ENCODE measurements at regions not wholly inside any gene's neighbourhood (a gene's known extent, or its start where the extent isn't known, plus 50 kb on each side); places are given as distances from the start of the nearest gene placed in this dataset.

- DNase-seq = no peak
- no peaks in the 10 kb centered on the region for H3K36me3 ChIP-seq (replicated peaks; ENCODE audit: control insufficient read depth, insufficient read depth, low read length)
- H3K4me3 ChIP-seq (ENCODE audit: insufficient read depth, low read depth, low read length) = no peak overlapping the region
- H3K27me3 ChIP-seq (ENCODE audit: control insufficient read depth, insufficient read depth, low read length) = no peaks in the 10 kb centered on the region
These were observed 90.0 kb upstream of the PRR5 start for GRCh38 chr22:44611880-44612496.

- Histone ChIP-seq H3K36me3 (replicated peaks; ENCODE audit: control insufficient read depth, insufficient read depth, low read length) (no peaks in the 10 kb centered on the region), H3K4me3 (ENCODE audit: insufficient read depth, low read depth, low read length) (no peak overlapping the region), H3K27me3 (ENCODE audit: control insufficient read depth, insufficient read depth, low read length) (no peaks in the 10 kb centered on the region)
- DNase-seq = no peak
These were observed 91.9 kb upstream of the PRR5 start for GRCh38 chr22:44610071-44610470.

GRCh38 chr22:44609400-44609988 is 92.5 kb upstream of the PRR5 start:
- peak; percentile 42 for DNase-seq
- H3K36me3 ChIP-seq (replicated peaks; ENCODE audit: control insufficient read depth, insufficient read depth, low read length) = no peaks in the 10 kb centered on the region
- no peaks in the 10 kb centered on the region for H3K27me3 ChIP-seq (ENCODE audit: control insufficient read depth, insufficient read depth, low read length)
- H3K4me3 ChIP-seq (ENCODE audit: insufficient read depth, low read depth, low read length) = no peak overlapping the region

DNA sequence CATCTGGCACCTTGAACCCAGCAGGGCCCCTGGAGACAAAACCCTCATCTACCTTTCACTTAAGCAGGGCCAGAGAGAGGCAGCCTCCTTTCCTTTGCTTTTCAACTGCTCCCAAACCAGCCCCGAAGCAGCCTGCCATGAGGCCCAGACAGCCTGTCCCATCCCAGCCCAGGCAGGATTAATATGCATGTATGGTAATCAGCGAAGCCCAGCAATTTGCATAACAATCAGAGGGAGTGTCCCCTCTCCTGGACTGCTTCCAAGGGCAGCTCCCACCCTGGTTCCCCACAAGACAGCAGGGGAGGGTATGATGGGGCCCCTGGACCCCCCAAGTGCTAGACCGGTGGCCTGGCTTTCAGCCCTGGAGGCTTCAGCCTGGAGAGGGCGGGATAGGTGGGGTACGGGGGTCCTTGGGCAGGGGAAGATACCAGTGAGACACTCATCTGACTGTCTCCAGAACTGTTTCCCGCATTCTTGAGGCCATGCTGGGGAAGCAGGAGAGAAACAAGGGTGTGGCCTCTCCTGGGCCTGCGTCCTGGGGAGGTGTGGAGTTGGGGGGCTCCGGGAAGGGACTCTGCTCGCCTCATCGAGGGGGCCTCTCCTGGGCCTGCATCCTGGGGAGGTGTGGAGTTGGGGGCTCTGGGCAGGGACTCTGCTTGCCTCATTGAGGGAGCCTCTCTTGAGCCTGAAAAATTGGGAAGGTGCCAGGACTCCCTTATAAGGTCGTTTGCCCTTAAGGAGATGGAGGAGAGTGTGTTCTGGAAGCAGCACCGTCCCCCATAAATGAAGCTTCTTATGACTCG is 93.2 kb upstream of the PRR5 start:
- H3K36me3 ChIP-seq (replicated peaks; ENCODE audit: control insufficient read depth, insufficient read depth, low read length) = no peaks in the 10 kb centered on the region
- DNase-seq = peak; percentile 80
- no peak overlapping the region for H3K4me3 ChIP-seq (ENCODE audit: insufficient read depth, low read depth, low read length)
- H3K27me3 ChIP-seq (ENCODE audit: control insufficient read depth, insufficient read depth, low read length) = no peaks in the 10 kb centered on the region

DNA sequence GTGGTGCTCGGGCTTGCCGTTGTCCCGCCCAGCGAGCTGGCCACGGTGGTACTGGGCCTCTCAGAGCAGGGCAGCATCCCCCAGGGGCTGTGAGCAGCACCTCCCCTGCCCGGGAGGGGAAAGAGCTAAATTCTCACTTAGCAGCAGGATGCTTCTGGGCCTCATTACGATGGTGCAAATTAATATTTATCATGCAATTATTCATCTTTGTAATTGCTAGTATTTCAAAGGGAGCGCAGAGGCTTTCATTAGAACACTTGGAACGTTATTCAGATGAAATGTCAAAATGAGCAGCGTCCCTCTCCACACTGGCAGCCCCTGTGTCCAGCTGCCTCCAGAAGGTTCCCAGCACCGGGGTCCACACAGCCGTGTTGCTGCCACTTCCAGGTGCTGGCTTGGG is 95.9 kb upstream of the PRR5 start:
- no peak overlapping the region for H3K4me3 ChIP-seq (ENCODE audit: insufficient read depth, low read depth, low read length)
- DNase-seq = no peak
- no peaks in the 10 kb centered on the region for H3K36me3 ChIP-seq (replicated peaks; ENCODE audit: control insufficient read depth, insufficient read depth, low read length)
- no peaks in the 10 kb centered on the region for H3K27me3 ChIP-seq (ENCODE audit: control insufficient read depth, insufficient read depth, low read length)

DNA sequence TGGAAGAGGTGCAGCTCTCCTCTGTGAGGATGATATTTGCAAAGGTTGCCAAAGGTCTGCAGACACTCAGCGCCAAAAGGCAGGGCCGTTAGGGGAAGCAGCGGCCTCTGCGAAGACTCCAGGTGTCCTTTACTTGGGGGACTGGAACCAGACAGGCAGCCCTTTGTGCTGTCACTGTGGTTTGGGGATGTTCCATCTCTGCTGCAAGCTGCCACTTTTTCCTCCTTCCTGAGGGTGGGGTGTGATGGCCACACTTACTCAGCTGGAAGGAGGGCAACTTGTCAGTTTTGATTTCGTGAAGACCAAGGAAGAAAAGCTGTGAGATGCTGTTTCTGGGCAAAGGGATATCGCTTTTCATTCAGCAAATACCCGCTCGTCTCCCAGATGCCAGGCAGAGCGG is 96.5 kb upstream of the PRR5 start:
- Histone ChIP-seq H3K4me3 (ENCODE audit: insufficient read depth, low read depth, low read length) (no peak overlapping the region), H3K27me3 (ENCODE audit: control insufficient read depth, insufficient read depth, low read length) (no peaks in the 10 kb centered on the region), H3K36me3 (replicated peaks; ENCODE audit: control insufficient read depth, insufficient read depth, low read length) (no peaks in the 10 kb centered on the region)
- DNase-seq = peak; percentile 35

DNA sequence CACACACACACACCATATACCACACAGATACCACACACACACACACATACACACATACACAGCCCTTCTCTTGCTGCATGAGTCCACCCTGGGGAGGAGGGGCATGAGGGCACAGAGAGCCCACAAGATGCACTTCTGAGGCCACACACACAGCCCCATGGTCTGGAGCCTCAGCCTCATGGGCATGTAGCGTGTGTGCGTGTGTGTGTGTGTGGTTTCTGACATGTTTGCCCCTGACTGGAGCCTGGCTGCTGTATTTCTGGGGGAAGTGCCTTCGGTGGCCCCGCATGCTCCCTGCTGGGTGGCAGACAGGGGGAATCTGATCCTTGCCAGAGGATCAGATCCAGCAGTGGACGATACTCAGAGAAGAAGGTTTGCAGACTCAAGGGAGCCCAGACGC is 97.0 kb upstream of the PRR5 start:
- no peaks in the 10 kb centered on the region for H3K36me3 ChIP-seq (replicated peaks; ENCODE audit: control insufficient read depth, insufficient read depth, low read length)
- H3K4me3 ChIP-seq (ENCODE audit: insufficient read depth, low read depth, low read length) = no peak overlapping the region
- H3K27me3 ChIP-seq (ENCODE audit: control insufficient read depth, insufficient read depth, low read length) = no peaks in the 10 kb centered on the region
- DNase-seq = peak; percentile 33

DNA sequence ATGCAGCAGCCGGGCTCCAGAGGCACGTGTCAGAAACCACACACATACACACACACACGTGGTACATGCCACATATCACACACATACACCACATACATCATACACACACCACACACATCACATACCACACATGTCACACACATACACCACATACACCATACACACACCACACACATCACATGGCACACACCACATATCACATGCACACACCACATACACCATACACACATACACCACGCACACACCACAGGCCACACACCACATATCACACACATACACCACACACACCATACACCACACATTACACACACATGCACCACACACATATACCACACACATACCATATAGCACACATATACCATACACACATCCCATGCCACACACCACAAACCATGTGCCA is 97.5 kb upstream of the PRR5 start:
- no peaks in the 10 kb centered on the region for H3K27me3 ChIP-seq (ENCODE audit: control insufficient read depth, insufficient read depth, low read length)
- DNase-seq = no peak
- no peaks in the 10 kb centered on the region for H3K36me3 ChIP-seq (replicated peaks; ENCODE audit: control insufficient read depth, insufficient read depth, low read length)

DNA sequence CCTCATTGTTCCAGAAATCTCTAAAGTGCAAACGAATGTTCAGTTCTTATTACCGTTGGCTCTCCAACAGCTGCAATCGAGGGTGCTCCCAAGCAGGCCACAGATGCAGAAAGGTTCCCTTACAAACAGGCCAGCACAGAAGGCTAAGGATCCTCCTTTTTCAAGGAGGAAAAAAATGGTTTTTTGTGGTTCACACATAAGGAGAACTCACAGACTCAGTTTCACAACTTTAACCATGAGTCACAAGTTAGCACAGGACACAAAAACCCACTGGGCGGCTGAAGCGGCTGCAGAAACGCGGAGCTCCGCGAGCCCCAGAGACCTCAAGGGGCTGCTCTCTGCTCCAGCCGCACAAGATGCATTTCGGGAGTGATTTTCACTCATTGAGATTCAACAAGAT is 98.2 kb upstream of the PRR5 start:
- Histone ChIP-seq H3K27me3 (ENCODE audit: control insufficient read depth, insufficient read depth, low read length) (no peaks in the 10 kb centered on the region), H3K36me3 (replicated peaks; ENCODE audit: control insufficient read depth, insufficient read depth, low read length) (no peaks in the 10 kb centered on the region), H3K4me3 (ENCODE audit: insufficient read depth, low read depth, low read length) (no peak overlapping the region)
- DNase-seq = no peak

More for the DNA sequence above, 97.5 kb upstream of the PRR5 start:
- no peak overlapping the region for H3K4me3 ChIP-seq (ENCODE audit: insufficient read depth, low read depth, low read length)

DNA sequence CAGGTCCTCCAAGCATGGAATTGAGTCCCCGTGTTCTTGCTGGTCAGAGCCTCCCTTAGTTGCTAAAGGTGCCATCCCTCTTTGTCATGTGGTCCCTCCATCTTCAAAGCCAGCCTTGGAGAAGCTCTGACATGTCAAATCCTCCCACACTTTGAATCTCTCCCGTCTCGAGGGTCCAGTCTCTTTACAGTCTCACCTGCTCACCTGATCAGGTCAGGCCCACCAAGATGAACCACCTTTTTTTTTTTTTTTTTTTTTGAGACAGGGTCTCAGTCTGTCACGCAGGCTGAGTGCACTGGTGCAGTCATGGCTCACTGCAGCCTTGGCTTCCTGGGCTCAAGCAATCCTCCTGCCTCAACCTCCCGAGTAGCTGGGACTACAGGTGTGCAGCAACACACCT is 100.3 kb upstream of the PRR5 start:
- Histone ChIP-seq H3K27me3 (ENCODE audit: control insufficient read depth, insufficient read depth, low read length) (no peaks in the 10 kb centered on the region), H3K4me3 (ENCODE audit: insufficient read depth, low read depth, low read length) (no peak overlapping the region), H3K36me3 (replicated peaks; ENCODE audit: control insufficient read depth, insufficient read depth, low read length) (no peaks in the 10 kb centered on the region)
- no peak for DNase-seq

- DNase-seq = no peak
- H3K36me3 ChIP-seq (replicated peaks; ENCODE audit: control insufficient read depth, insufficient read depth, low read length) = no peaks in the 10 kb centered on the region
- H3K27me3 ChIP-seq (ENCODE audit: control insufficient read depth, insufficient read depth, low read length) = no peaks in the 10 kb centered on the region
- H3K4me3 ChIP-seq (ENCODE audit: insufficient read depth, low read depth, low read length) = no peak overlapping the region
These were observed 100.8 kb upstream of the PRR5 start for GRCh38 chr22:44601189-44601588.

- Histone ChIP-seq H3K4me3 (ENCODE audit: insufficient read depth, low read depth, low read length) (no peak overlapping the region), H3K36me3 (replicated peaks; ENCODE audit: control insufficient read depth, insufficient read depth, low read length) (no peaks in the 10 kb centered on the region), H3K27me3 (ENCODE audit: control insufficient read depth, insufficient read depth, low read length) (no peaks in the 10 kb centered on the region)
- no peak for DNase-seq
These were observed 101.7 kb upstream of the PRR5 start for GRCh38 chr22:44600207-44600785.

DNA sequence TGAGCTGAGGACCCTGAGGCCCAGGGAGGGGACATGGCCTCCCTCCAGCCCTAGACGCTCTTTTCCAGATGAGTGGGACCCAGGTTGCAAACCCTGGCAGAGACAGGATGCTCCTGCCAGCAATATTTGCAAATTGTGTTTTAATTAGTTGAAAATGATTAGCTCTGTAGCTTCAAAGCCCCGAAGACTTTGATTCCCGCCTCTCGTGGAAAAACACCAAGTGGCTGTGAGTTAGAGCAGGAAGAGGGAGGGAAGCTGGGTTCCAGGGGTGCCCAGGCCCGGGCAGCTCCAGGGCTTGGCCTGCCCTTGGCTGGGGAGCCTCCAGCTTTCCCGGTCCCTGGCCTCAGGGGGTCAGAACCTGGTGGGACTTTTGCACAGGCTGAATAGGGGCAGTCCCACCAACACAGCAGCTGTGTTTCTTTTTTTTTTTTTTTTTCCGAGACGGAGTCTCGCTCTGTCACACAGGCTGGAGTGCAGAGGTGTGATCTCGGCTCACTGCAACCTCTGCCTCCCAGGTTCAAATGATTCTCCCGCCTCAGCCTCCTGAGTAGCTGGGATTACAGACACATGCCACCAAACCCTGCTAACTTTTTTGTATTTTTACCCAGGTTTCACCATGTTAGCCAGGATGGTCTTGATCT is 101.6 kb upstream of the RTL6 start:
- Histone ChIP-seq H3K4me3 (ENCODE audit: insufficient read depth, low read depth, low read length) (no peak overlapping the region), H3K36me3 (replicated peaks; ENCODE audit: control insufficient read depth, insufficient read depth, low read length) (no peaks in the 10 kb centered on the region), H3K27me3 (ENCODE audit: control insufficient read depth, insufficient read depth, low read length) (no peaks in the 10 kb centered on the region)
- no peak for DNase-seq

DNA sequence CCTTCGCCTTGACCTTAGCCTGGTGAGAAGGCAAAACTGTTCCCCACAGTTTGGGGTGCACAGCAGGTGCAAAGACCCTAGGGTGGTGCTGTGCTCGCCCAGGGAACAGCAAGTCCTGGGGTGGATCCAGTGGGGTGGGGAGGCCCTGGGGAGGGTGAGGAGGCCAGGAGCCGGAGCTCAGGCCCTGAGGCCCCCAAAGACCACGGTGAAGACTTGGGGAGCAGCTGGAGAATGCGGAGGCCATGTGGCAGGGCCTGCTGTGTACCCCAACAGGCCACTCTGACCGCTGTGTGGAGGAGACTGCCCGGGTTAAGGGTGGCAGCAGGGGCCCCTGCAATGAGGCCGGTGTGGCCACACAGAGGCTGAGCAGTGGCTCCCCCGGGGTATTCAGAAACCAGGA is 101.1 kb upstream of the RTL6 start:
- no peak for DNase-seq
- Histone ChIP-seq H3K36me3 (replicated peaks; ENCODE audit: control insufficient read depth, insufficient read depth, low read length) (no peaks in the 10 kb centered on the region), H3K4me3 (ENCODE audit: insufficient read depth, low read depth, low read length) (no peak overlapping the region), H3K27me3 (ENCODE audit: control insufficient read depth, insufficient read depth, low read length) (no peaks in the 10 kb centered on the region)
